ENCODE measurements at regions not wholly inside any gene's neighbourhood (a gene's known extent, or its start where the extent isn't known, plus 50 kb on each side); places are given as distances from the start of the nearest gene placed in this dataset.

DNA sequence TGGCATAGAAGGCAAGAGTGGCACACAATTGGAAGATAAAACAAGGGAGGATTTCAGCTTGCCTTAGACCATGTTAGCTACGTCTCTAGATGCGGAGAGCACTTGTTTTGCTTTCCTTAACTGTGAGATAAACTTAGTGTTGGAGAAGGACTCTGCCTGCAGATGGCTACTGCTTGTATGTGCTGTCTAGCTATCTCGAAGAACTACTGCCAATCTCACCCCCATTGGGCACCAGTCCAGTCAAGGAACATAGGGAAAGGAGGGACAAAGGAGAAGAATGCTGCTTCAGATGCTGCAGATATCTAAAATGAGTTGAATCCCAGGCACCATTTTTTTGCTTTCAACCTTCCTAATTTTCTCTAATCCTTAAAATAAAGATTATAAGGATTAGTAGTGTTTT is 726.0 kb upstream of the ARGLU1 start:
- TF ChIP-seq, protein P1, sequence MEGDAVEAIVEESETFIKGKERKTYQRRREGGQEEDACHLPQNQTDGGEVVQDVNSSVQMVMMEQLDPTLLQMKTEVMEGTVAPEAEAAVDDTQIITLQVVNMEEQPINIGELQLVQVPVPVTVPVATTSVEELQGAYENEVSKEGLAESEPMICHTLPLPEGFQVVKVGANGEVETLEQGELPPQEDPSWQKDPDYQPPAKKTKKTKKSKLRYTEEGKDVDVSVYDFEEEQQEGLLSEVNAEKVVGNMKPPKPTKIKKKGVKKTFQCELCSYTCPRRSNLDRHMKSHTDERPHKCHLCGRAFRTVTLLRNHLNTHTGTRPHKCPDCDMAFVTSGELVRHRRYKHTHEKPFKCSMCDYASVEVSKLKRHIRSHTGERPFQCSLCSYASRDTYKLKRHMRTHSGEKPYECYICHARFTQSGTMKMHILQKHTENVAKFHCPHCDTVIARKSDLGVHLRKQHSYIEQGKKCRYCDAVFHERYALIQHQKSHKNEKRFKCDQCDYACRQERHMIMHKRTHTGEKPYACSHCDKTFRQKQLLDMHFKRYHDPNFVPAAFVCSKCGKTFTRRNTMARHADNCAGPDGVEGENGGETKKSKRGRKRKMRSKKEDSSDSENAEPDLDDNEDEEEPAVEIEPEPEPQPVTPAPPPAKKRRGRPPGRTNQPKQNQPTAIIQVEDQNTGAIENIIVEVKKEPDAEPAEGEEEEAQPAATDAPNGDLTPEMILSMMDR (IDR thresholded peaks at IDR 0.05; ENCODE audit: insufficient read depth, low read length, poor library complexity, severe bottlenecking), result no peak
- no peak for TF ChIP-seq EZH2phosphoT487 (conservative IDR thresholded peaks at IDR 0.05; ENCODE audit: low read length)

Data from SU-DHL-6 (cell line).